GM19438 (cell line): ENCODE measurements at regions not wholly inside any gene's neighbourhood (a gene's known extent, or its start where the extent isn't known, plus 50 kb on each side); places are given as distances from the start of the nearest gene placed in this dataset.
"Not testable (repeated sequence)": the region's sequence is repeated elsewhere in the genome, so short reads cannot be mapped to it uniquely, and the experiment has no call there.

Experiments used
- ATAC-seq: cut with Tn5 transposase; IDR thresholded peaks from one replicate; pipeline ENCODE4 v1.9.1; 2021; ENCODE audit warnings: low read depth; ENCODE audit not compliant: unreplicated experiment

GRCh38 chr14:43640718-43641267, 866.3 kb downstream of the FSCB start:
- no peak for ATAC-seq

- no peak for ATAC-seq
Measured at GRCh38 chr14:43625294-43625693, 881.8 kb downstream of the FSCB start.

GRCh38 chr14:43621282-43621681, 885.8 kb downstream of the FSCB start:
- no peak for ATAC-seq

- no peak for ATAC-seq
Measured at GRCh38 chr14:43595096-43595772, 911.8 kb downstream of the FSCB start.

GRCh38 chr14:43591776-43592175, 915.3 kb downstream of the FSCB start:
- ATAC-seq: no peak

GRCh38 chr14:43587183-43587582, 919.9 kb downstream of the FSCB start:
- ATAC-seq: no peak

GRCh38 chr14:43579671-43580070, 927.4 kb downstream of the FSCB start:
- ATAC-seq: no peak

GRCh38 chr14:43568022-43568421, 939.1 kb downstream of the FSCB start:
- no peak for ATAC-seq

- ATAC-seq: no peak
Measured at GRCh38 chr14:43548368-43548767, 958.7 kb downstream of the FSCB start.

GRCh38 chr14:43547596-43547995, 959.5 kb downstream of the FSCB start:
- ATAC-seq: not testable (repeated sequence)

- ATAC-seq: no peak
Measured at GRCh38 chr14:43541356-43541755, 965.7 kb downstream of the FSCB start.

- no peak for ATAC-seq
Measured at GRCh38 chr14:43540948-43541347, 966.1 kb downstream of the FSCB start.

GRCh38 chr14:43539210-43539609, 967.9 kb downstream of the FSCB start:
- no peak for ATAC-seq

- no peak for ATAC-seq
Measured at GRCh38 chr14:43535231-43535838, 971.7 kb downstream of the FSCB start.

GRCh38 chr14:43532825-43533416, 974.2 kb downstream of the FSCB start:
- no peak for ATAC-seq

GRCh38 chr14:43528321-43528720, 978.8 kb downstream of the FSCB start:
- ATAC-seq: no peak

GRCh38 chr14:43525658-43526057, 981.4 kb downstream of the FSCB start:
- no peak for ATAC-seq

- ATAC-seq: no peak
Measured at GRCh38 chr14:43522901-43523300, 984.2 kb downstream of the FSCB start.

- ATAC-seq: no peak
Measured at GRCh38 chr14:43522191-43522590, 984.9 kb downstream of the FSCB start.

GRCh38 chr14:43503508-43503907, 1003.6 kb downstream of the FSCB start:
- no peak for ATAC-seq

- not testable (repeated sequence) for ATAC-seq
Measured at GRCh38 chr14:43492359-43492758, 1014.7 kb downstream of the FSCB start.

GRCh38 chr14:43483415-43483814, 1023.7 kb downstream of the FSCB start:
- no peak for ATAC-seq
